ENCODE measurements at regions not wholly inside any gene's neighbourhood (a gene's known extent, or its start where the extent isn't known, plus 50 kb on each side); places are given as distances from the start of the nearest gene placed in this dataset.
A peak's percentile ranks its signal among the peaks of the same experiment; 100 is the strongest.

- H3K36me3 ChIP-seq (ENCODE audit: control insufficient read depth, insufficient read depth, low read length), result no peaks in the 10 kb centered on the region
- FAIRE-seq, result no peak
- H3K4me3 ChIP-seq (ENCODE audit: low read depth, low read length), result no peak overlapping the region
- TF ChIP-seq, protein P1, sequence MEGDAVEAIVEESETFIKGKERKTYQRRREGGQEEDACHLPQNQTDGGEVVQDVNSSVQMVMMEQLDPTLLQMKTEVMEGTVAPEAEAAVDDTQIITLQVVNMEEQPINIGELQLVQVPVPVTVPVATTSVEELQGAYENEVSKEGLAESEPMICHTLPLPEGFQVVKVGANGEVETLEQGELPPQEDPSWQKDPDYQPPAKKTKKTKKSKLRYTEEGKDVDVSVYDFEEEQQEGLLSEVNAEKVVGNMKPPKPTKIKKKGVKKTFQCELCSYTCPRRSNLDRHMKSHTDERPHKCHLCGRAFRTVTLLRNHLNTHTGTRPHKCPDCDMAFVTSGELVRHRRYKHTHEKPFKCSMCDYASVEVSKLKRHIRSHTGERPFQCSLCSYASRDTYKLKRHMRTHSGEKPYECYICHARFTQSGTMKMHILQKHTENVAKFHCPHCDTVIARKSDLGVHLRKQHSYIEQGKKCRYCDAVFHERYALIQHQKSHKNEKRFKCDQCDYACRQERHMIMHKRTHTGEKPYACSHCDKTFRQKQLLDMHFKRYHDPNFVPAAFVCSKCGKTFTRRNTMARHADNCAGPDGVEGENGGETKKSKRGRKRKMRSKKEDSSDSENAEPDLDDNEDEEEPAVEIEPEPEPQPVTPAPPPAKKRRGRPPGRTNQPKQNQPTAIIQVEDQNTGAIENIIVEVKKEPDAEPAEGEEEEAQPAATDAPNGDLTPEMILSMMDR (IDR thresholded peaks at IDR 0.05; ENCODE audit: insufficient read depth, low read length, severe bottlenecking), result no peak
- no peak for DNase-seq (ENCODE audit: low read depth)
- H3K27me3 ChIP-seq (ENCODE audit: control insufficient read depth, insufficient read depth, low read length), result no peaks in the 10 kb centered on the region
Measured at GRCh38 chr12:24044941-24045703, 95.7 kb upstream of the SOX5 start.

DNA sequence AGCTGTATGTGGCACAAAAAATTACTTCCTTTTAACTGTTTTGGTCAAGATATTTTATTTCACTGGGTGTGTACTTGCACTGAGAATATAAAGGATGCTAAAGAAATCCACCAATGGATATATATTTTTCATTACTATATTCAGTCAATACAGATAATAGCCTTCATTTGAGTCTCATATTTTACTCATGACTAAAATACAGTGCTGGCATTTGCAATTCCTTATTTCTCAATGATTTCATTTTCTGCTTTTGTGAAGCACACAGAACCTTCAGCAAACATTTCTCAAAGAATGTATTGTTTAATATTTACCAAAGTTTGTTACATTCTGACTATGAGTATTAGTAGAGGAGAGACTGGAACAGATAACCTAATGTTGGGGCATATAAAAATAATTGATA, 93.2 kb upstream of the SOX5 start:
- FAIRE-seq (no peak), DNase-seq (ENCODE audit: low read depth) (no peak)
- TF ChIP-seq, protein P1 (IDR thresholded peaks at IDR 0.05; ENCODE audit: insufficient read depth, low read length, severe bottlenecking), result no peak
- H3K36me3 ChIP-seq (ENCODE audit: control insufficient read depth, insufficient read depth, low read length), result no peaks in the 10 kb centered on the region
- no peak overlapping the region for H3K4me3 ChIP-seq (ENCODE audit: low read depth, low read length)
- H3K27me3 ChIP-seq (ENCODE audit: control insufficient read depth, insufficient read depth, low read length), result no peaks in the 10 kb centered on the region

DNA sequence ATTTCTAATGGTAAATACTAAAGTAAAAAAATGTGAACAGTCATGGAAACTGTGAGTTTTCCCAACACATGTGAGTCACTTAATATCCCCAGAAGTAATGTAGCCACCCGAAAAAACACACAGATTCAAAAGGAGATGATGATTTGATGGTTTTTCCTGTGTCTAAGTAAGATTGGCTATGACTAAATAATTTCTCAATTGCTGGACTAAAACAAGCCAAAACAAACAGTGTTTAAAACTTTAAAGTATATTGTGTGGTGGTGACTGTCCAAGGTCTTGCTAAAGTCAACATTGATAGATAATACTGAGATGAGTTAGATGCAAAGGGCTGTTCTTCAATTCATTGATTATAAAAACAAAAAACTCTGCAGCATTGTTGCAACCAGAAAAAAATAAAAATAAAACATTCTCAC, 89.6 kb upstream of the SOX5 start:
- DNase-seq (ENCODE audit: low read depth) (peak; percentile 90), FAIRE-seq (no peak)
- TF ChIP-seq, protein P1 (IDR thresholded peaks at IDR 0.05; ENCODE audit: insufficient read depth, low read length, severe bottlenecking), result no peak
- Histone ChIP-seq H3K27me3 (ENCODE audit: control insufficient read depth, insufficient read depth, low read length) (no peaks in the 10 kb centered on the region), H3K4me3 (ENCODE audit: low read depth, low read length) (no peak overlapping the region), H3K36me3 (ENCODE audit: control insufficient read depth, insufficient read depth, low read length) (no peaks in the 10 kb centered on the region)

- no peak overlapping the region for H3K4me3 ChIP-seq (ENCODE audit: low read depth, low read length)
- FAIRE-seq (no peak), DNase-seq (ENCODE audit: low read depth) (no peak)
- H3K36me3 ChIP-seq (ENCODE audit: control insufficient read depth, insufficient read depth, low read length), result no peaks in the 10 kb centered on the region
- TF ChIP-seq, protein P1 (IDR thresholded peaks at IDR 0.05; ENCODE audit: insufficient read depth, low read length, severe bottlenecking), result no peak
- no peaks in the 10 kb centered on the region for H3K27me3 ChIP-seq (ENCODE audit: control insufficient read depth, insufficient read depth, low read length)
Measured at GRCh38 chr12:24038211-24038997, 88.9 kb upstream of the SOX5 start.

GRCh38 chr12:24036438-24037216, 87.2 kb upstream of the SOX5 start:
- FAIRE-seq, result no peak

More at GRCh38 chr12:24036438-24037216, 87.2 kb upstream of the SOX5 start:
- H3K27me3 ChIP-seq (ENCODE audit: control insufficient read depth, insufficient read depth, low read length), result no peaks in the 10 kb centered on the region
- TF ChIP-seq, protein P1 (IDR thresholded peaks at IDR 0.05; ENCODE audit: insufficient read depth, low read length, severe bottlenecking), result no peak
- H3K36me3 ChIP-seq (ENCODE audit: control insufficient read depth, insufficient read depth, low read length), result no peaks in the 10 kb centered on the region
- DNase-seq (ENCODE audit: low read depth), result no peak
- H3K4me3 ChIP-seq (ENCODE audit: low read depth, low read length), result no peak overlapping the region

Measured in bronchial epithelial cell (primary cell).